ENCODE measurements at regions not wholly inside any gene's neighbourhood (a gene's known extent, or its start where the extent isn't known, plus 50 kb on each side); places are given as distances from the start of the nearest gene placed in this dataset.

DNA sequence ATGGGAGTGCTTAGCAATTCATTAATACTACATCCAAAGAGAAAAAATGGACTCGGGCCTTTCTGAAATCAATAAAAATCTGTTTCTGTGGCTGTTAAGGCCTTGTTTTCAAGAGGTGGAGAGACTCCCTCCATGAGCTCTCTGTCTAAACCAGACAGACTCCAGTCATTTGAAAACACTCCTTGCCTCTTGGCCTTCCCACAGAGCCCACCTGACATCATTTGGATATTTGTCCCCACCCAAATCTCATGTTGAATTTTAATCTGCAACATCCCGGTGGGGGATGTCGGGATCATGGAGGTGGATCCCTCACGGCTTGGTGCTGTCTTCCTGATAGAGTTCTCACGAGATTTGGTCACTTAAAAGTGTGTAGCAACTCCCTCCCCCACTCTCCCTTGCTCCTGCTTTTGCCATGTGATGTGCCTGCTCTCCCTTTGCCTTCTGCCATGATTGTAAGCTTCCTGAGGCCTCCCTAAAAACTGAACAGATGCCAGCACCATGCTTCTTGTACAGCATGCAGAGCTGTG lies 226.3 kb downstream of the TBXT start:
- no peak overlapping the region for H3K4me3 ChIP-seq (ENCODE audit: low read depth in 1 of 2, low read length in 2 of 2)
- no peaks in the 10 kb centered on the region for H3K4me1 ChIP-seq (ENCODE audit: control insufficient read depth in 1 of 2, insufficient read depth in 2 of 2, low read length in 2 of 2)
- no peaks in the 10 kb centered on the region for H3K9me3 ChIP-seq (ENCODE audit: control insufficient read depth in 1 of 2, low read length in 2 of 2)
- H3K36me3 ChIP-seq (ENCODE audit: control insufficient read depth in 1 of 2, insufficient read depth in 2 of 2, low read length in 2 of 2), result peaks cover 0 to 4% of the 10 kb centered on the region in 2 donors
- no peaks in the 10 kb centered on the region for H3K27me3 ChIP-seq (ENCODE audit: low read depth, low read length)
- H3K27ac ChIP-seq (ENCODE audit: low read length), result no peak overlapping the region

DNA sequence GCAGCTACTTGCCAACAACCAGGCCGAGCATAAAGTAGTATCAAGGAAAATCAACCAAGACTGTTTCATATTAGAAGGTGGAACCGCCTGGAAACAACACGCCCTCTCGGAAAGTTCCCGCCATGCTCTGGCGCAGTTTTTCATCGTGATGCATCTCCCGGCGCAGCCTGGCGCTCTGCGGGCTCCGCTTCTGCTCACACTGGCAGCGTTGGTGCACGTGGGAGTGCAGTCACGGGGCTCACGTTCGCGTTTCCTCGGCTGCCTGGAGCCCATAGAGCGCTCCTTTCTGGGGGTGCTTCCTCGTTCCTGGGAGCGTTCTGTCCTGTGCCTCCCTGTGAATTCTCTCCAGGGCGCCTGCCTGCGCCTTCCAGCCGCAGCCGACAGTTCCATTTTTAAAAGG lies 227.3 kb downstream of the TBXT start:
- Histone ChIP-seq H3K27ac (ENCODE audit: low read length) (no peak overlapping the region), H3K36me3 (ENCODE audit: control insufficient read depth in 1 of 2, insufficient read depth in 2 of 2, low read length in 2 of 2) (peaks cover 0 to 4% of the 10 kb centered on the region in 2 donors), H3K4me3 (ENCODE audit: low read depth in 1 of 2, low read length in 2 of 2) (no peak overlapping the region), H3K9me3 (ENCODE audit: control insufficient read depth in 1 of 2, low read length in 2 of 2) (no peaks in the 10 kb centered on the region), H3K4me1 (ENCODE audit: control insufficient read depth in 1 of 2, insufficient read depth in 2 of 2, low read length in 2 of 2) (no peaks in the 10 kb centered on the region), H3K27me3 (ENCODE audit: low read depth, low read length) (no peaks in the 10 kb centered on the region)

DNA sequence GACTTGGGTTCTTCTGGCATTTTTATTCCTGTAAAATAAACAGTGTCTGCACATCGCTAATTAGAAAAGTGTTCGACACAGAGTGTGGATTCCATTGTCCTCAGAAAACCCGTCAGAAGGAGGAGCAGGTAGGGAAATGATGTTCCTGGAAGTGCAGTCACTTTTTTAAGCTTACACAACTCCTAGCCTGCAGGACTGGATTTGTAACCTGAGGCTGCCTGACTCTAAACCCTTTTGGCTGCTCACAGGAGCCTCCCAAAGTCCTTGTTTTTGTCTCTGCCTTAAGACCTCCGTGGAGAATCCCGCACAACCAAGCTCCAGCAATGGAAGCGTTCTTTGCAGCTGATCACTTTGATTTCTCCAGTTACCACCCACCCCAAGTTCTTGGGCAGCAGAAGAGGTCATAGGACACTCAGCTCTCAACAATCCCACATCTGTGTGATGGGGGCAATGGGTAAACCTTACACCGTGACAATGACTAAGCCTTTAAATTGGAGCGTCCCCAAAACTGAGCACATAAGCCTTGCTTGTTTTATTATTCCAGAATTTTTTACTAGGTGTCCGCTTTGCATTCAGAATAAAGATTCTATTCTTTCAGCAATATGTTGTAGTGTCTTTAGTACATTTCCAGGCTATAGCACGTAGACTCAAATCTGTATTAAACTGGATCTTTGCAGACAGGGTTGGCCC lies 227.9 kb downstream of the TBXT start:
- Histone ChIP-seq H3K27me3 (ENCODE audit: low read depth, low read length) (no peaks in the 10 kb centered on the region), H3K4me1 (ENCODE audit: control insufficient read depth in 1 of 2, insufficient read depth in 2 of 2, low read length in 2 of 2) (no peaks in the 10 kb centered on the region), H3K4me3 (ENCODE audit: low read depth in 1 of 2, low read length in 2 of 2) (no peak overlapping the region), H3K36me3 (ENCODE audit: control insufficient read depth in 1 of 2, insufficient read depth in 2 of 2, low read length in 2 of 2) (peaks cover 0 to 4% of the 10 kb centered on the region in 2 donors), H3K27ac (ENCODE audit: low read length) (no peak overlapping the region), H3K9me3 (ENCODE audit: control insufficient read depth in 1 of 2, low read length in 2 of 2) (no peaks in the 10 kb centered on the region)

DNA sequence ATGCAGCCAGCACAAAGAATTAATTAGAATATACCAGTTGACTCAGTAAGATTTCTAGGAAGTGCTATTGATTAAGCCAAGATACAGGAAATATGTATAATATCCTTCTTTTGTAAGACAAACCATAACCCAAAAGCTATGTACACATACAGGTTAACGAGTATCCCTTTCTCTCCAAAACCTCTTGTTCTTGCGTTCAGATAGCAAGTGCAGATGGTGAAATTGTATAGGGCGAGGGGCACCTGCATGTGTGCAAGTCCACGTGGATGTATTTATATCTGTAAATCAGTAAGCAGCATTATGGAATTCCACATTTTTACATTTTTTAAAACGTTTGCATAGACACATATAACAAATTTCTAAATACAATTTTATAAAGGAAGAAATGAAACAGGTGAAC lies 228.6 kb downstream of the TBXT start:
- Histone ChIP-seq H3K27ac (ENCODE audit: low read length) (no peak overlapping the region), H3K27me3 (ENCODE audit: low read depth, low read length) (no peaks in the 10 kb centered on the region), H3K9me3 (ENCODE audit: control insufficient read depth in 1 of 2, low read length in 2 of 2) (no peaks in the 10 kb centered on the region), H3K4me3 (ENCODE audit: low read depth in 1 of 2, low read length in 2 of 2) (no peak overlapping the region), H3K4me1 (ENCODE audit: control insufficient read depth in 1 of 2, insufficient read depth in 2 of 2, low read length in 2 of 2) (no peaks in the 10 kb centered on the region), H3K36me3 (ENCODE audit: control insufficient read depth in 1 of 2, insufficient read depth in 2 of 2, low read length in 2 of 2) (peaks cover 0 to 4% of the 10 kb centered on the region in 2 donors)

DNA sequence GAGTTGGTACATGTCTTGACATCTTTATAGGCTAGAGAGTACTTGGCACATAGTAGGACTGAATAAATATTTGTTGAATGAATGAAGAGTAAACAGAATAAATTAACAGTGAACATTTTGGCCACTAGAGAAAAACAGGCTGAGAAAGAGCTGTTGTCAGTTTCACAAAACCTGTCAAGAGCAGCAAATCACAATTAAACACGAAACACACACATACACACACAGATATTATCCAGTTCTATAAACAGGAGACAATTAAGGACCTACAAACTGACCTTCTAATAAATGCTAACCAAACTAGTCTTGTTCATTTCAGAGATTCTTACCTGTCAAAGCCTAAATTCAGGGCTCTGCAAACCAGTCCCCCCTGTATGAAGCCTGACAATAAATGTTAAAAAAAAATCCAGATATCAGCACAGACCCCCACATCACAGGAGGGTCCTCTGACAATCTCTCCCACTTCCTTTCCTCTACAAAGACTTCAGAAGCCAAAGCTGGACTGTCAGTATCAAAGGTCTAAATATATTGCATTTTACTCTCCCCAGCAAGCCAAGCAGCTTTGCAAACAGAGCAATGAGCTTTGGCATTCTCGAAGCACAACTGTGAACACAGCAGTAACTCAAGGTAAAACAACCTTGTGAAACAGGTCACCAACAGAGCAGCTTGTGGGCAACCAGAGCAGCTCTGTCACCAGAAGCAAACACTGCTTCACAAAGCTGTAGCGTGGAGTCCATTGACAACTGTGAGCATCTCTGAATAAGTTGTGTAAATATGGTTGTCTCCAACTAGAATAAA lies 229.9 kb downstream of the TBXT start:
- no peaks in the 10 kb centered on the region for H3K4me1 ChIP-seq (ENCODE audit: control insufficient read depth in 1 of 2, insufficient read depth in 2 of 2, low read length in 2 of 2)
- H3K27ac ChIP-seq (ENCODE audit: low read length), result no peak overlapping the region
- H3K9me3 ChIP-seq (ENCODE audit: control insufficient read depth in 1 of 2, low read length in 2 of 2), result no peaks in the 10 kb centered on the region
- H3K27me3 ChIP-seq (ENCODE audit: low read depth, low read length), result no peaks in the 10 kb centered on the region
- H3K4me3 ChIP-seq (ENCODE audit: low read depth in 1 of 2, low read length in 2 of 2), result no peak overlapping the region
- peaks cover 0 to 4% of the 10 kb centered on the region in 2 donors for H3K36me3 ChIP-seq (ENCODE audit: control insufficient read depth in 1 of 2, insufficient read depth in 2 of 2, low read length in 2 of 2)

DNA sequence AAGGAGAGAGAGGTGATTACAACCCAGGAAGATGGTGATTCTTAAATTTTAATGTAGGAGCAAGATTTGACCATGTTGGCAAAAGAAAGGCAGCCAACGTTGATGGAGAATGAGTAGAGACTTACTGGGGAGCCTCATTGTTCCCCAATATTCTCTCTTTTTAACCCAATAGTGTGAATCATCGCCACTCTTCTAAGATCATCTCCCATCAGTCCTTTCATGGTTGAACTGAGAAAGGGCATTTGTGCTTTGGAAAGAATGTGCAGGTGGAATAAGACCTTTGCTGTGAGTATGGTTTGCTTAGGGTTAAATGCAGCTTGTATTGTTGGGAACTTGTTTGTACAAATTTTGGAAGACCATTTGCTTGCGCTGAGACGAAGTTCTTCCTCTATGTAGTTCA lies 231.0 kb downstream of the TBXT start:
- Histone ChIP-seq H3K27ac (ENCODE audit: low read length) (no peak overlapping the region), H3K4me3 (ENCODE audit: low read depth in 1 of 2, low read length in 2 of 2) (no peak overlapping the region), H3K36me3 (ENCODE audit: control insufficient read depth in 1 of 2, insufficient read depth in 2 of 2, low read length in 2 of 2) (peaks cover 0 to 4% of the 10 kb centered on the region in 2 donors), H3K9me3 (ENCODE audit: control insufficient read depth in 1 of 2, low read length in 2 of 2) (no peaks in the 10 kb centered on the region), H3K4me1 (ENCODE audit: control insufficient read depth in 1 of 2, insufficient read depth in 2 of 2, low read length in 2 of 2) (no peaks in the 10 kb centered on the region), H3K27me3 (ENCODE audit: low read depth, low read length) (no peaks in the 10 kb centered on the region)

DNA sequence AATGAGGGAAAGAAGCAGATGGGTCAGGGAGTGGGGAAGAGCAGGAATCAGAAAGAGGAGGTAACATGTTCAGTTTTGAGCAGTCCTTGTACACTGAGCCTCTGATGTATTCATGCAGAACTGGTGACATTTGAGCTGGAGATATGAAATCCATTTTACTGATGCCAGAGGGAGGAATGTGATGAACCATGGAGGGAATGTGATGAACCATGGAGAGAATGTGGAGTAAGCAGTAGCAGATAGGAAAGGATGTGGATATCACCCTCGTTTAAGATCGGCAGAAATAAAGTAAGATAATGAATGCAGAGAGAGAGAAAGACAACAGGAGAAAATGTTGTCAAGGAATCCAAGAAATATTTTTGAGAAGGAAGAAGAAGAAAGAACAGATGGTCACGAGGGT lies 231.6 kb downstream of the TBXT start:
- Histone ChIP-seq H3K9me3 (ENCODE audit: control insufficient read depth in 1 of 2, low read length in 2 of 2) (no peaks in the 10 kb centered on the region), H3K4me1 (ENCODE audit: control insufficient read depth in 1 of 2, insufficient read depth in 2 of 2, low read length in 2 of 2) (no peaks in the 10 kb centered on the region), H3K27me3 (ENCODE audit: low read depth, low read length) (no peaks in the 10 kb centered on the region), H3K4me3 (ENCODE audit: low read depth in 1 of 2, low read length in 2 of 2) (no peak overlapping the region), H3K36me3 (ENCODE audit: control insufficient read depth in 1 of 2, insufficient read depth in 2 of 2, low read length in 2 of 2) (peaks cover 0 to 4% of the 10 kb centered on the region in 2 donors), H3K27ac (ENCODE audit: low read length) (no peak overlapping the region)

DNA sequence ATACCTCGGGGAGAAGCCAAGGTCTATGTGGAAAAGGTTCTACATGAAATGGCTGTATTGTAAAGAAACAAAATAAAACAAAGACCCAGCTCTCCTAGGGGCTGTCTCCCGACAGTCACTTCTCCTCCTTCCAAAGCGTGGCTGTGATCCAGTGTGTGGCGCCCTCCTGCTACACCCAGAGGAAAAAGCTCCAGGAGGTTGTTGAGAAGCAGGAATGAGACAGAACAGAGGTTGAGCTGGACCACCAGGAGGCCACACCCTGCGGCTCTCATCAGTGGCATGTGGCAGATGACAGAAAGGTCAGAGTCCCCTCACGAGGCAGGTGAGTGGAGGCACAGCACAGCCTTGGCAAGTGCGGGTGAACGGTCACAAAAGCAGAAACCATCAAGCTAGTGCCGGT lies 236.0 kb downstream of the TBXT start:
- no peaks in the 10 kb centered on the region for H3K4me1 ChIP-seq (ENCODE audit: control insufficient read depth in 1 of 2, insufficient read depth in 2 of 2, low read length in 2 of 2)
- no peak overlapping the region for H3K4me3 ChIP-seq (ENCODE audit: low read depth in 1 of 2, low read length in 2 of 2)
- no peaks in the 10 kb centered on the region for H3K27me3 ChIP-seq (ENCODE audit: low read depth, low read length)
- no peaks in the 10 kb centered on the region for H3K36me3 ChIP-seq (ENCODE audit: control insufficient read depth in 1 of 2, insufficient read depth in 2 of 2, low read length in 2 of 2)
- no peak overlapping the region for H3K27ac ChIP-seq (ENCODE audit: low read length)
- H3K9me3 ChIP-seq (ENCODE audit: control insufficient read depth in 1 of 2, low read length in 2 of 2), result no peaks in the 10 kb centered on the region

DNA sequence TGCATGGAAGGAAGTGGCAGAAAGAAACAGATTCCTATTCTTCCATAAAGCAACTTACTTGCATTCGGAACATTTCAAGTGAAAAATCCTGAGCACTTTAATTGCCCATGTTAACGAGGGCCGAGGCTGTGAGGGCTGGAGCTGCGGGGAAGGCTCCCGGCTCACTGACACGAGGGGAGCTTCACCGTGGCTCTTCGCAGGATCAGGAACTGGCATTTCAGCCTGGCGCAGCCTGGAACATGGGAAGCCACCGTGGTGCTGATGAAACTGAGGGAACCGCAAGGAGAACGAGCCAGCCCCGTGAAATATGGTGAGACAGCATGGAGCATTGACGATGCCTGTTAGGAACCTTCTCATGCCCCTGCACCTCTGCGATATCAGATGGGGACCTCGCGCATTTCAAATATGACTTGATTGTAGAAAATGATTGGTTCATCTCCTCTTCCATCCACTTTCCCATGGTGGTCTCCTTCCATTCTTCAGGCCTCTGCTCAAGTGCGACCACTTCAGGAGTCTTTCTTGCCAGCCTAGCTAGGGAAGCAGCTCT lies 236.9 kb downstream of the TBXT start:
- H3K9me3 ChIP-seq (ENCODE audit: control insufficient read depth in 1 of 2, low read length in 2 of 2), result no peaks in the 10 kb centered on the region
- no peak overlapping the region for H3K4me3 ChIP-seq (ENCODE audit: low read depth in 1 of 2, low read length in 2 of 2)
- no peak overlapping the region for H3K27ac ChIP-seq (ENCODE audit: low read length)
- no peaks in the 10 kb centered on the region for H3K36me3 ChIP-seq (ENCODE audit: control insufficient read depth in 1 of 2, insufficient read depth in 2 of 2, low read length in 2 of 2)
- no peaks in the 10 kb centered on the region for H3K4me1 ChIP-seq (ENCODE audit: control insufficient read depth in 1 of 2, insufficient read depth in 2 of 2, low read length in 2 of 2)
- H3K27me3 ChIP-seq (ENCODE audit: low read depth, low read length), result no peaks in the 10 kb centered on the region

DNA sequence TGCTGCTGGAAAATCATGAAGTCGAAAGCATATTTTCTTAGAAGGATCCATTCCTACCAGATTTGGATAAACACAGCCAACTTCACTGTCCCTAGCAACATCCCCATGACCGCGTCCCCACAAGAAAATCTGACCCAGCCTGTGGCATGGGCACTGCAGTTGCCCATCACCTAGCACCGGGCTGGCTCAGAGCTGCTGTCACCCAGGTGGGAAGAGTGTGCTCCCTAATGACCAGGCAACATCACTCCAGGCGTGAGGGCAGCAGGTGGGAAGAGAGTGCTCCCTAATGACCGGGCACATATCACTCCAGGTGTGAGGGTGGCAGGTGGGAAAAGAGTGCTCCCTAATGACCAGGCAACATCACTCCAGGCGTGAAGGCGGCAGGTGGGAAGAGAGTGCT lies 238.0 kb downstream of the TBXT start:
- Histone ChIP-seq H3K36me3 (ENCODE audit: control insufficient read depth in 1 of 2, insufficient read depth in 2 of 2, low read length in 2 of 2) (no peaks in the 10 kb centered on the region), H3K27me3 (ENCODE audit: low read depth, low read length) (no peaks in the 10 kb centered on the region), H3K4me1 (ENCODE audit: control insufficient read depth in 1 of 2, insufficient read depth in 2 of 2, low read length in 2 of 2) (no peaks in the 10 kb centered on the region), H3K27ac (ENCODE audit: low read length) (no peak overlapping the region), H3K9me3 (ENCODE audit: control insufficient read depth in 1 of 2, low read length in 2 of 2) (no peaks in the 10 kb centered on the region), H3K4me3 (ENCODE audit: low read depth in 1 of 2, low read length in 2 of 2) (no peak overlapping the region)

DNA sequence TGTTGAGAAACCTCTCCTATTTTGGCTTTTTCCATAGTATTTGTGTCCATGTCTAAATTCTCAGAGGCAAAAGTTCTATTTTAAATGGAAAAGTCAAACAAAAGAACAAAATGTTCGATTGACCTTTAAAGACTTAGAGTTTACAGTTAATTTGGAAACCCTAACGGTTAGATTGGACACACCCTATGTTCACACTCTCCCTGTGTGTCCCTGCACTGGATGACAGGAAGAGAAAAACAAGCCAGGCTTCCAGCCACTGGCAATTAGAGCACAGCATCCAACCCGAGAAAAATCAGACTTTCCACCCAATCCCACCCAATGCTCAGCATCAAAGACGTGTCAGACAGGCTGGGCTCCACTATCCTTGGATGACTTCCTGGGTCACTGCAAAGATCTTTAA lies 241.3 kb downstream of the TBXT start:
- Histone ChIP-seq H3K4me3 (ENCODE audit: low read depth in 1 of 2, low read length in 2 of 2) (no peak overlapping the region), H3K4me1 (ENCODE audit: control insufficient read depth in 1 of 2, insufficient read depth in 2 of 2, low read length in 2 of 2) (no peaks in the 10 kb centered on the region), H3K36me3 (ENCODE audit: control insufficient read depth in 1 of 2, insufficient read depth in 2 of 2, low read length in 2 of 2) (no peaks in the 10 kb centered on the region), H3K9me3 (ENCODE audit: control insufficient read depth in 1 of 2, low read length in 2 of 2) (no peaks in the 10 kb centered on the region), H3K27me3 (ENCODE audit: low read depth, low read length) (no peaks in the 10 kb centered on the region), H3K27ac (ENCODE audit: low read length) (no peak overlapping the region)

All from muscle layer of duodenum (tissue), 2 donors.